GM18508 (cell line): ENCODE measurements at regions not wholly inside any gene's neighbourhood (a gene's known extent, or its start where the extent isn't known, plus 50 kb on each side); places are given as distances from the start of the nearest gene placed in this dataset.

Experiments used
- ATAC-seq: cut with Tn5 transposase; IDR thresholded peaks from one replicate; pipeline ENCODE4 v1.9.1; 2021; ENCODE audit warnings: moderate number of reproducible peaks; ENCODE audit not compliant: insufficient read depth, unreplicated experiment

DNA sequence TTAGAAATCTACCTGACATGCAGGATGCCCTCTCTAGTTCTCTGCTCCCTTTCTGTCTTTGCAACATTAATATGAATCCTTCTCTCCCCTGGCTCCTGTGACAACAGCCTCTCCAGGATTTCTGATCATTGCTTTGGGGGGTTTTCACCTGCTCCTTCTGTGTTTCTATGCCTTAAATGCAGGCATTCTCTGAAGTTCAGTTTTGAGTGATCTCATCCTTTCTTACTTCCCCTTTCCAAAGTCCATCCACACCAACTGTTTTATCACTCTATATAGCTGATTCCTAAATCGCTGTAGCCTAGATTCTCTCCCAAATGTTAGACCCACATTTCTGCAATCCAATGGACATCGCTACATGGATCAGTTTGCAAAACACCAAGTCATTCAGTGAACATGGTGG, 330.7 kb upstream of the NCAM1 start:
- ATAC-seq, result no peak

GRCh38 chr11:112631333-112631732, 329.9 kb upstream of the NCAM1 start:
- no peak for ATAC-seq

GRCh38 chr11:112632866-112633505, 328.2 kb upstream of the NCAM1 start:
- ATAC-seq, result no peak

- no peak for ATAC-seq
Observed at GRCh38 chr11:112634551-112634950, 326.7 kb upstream of the NCAM1 start.

GRCh38 chr11:112634995-112635737, 326.1 kb upstream of the NCAM1 start:
- no peak for ATAC-seq

DNA sequence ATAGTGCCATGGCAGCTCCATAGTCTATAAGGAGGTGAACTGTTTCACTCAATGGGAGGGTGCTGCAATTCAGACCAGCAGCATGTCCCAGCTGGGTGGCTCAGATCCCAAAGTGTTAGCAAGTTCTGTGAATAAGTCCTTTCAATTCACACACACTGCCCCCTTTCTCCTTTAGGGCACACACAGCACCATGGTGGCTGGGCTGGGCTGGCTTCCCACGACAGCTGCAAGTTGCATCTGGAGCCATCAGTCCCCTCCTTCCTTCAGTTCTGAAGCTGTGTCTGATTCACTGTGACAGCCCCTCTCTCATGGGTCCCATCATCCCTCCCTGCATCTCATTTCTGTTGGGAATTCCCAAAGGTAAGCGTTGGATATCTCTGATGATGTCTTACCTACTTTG, 324.1 kb upstream of the NCAM1 start:
- no peak for ATAC-seq

DNA sequence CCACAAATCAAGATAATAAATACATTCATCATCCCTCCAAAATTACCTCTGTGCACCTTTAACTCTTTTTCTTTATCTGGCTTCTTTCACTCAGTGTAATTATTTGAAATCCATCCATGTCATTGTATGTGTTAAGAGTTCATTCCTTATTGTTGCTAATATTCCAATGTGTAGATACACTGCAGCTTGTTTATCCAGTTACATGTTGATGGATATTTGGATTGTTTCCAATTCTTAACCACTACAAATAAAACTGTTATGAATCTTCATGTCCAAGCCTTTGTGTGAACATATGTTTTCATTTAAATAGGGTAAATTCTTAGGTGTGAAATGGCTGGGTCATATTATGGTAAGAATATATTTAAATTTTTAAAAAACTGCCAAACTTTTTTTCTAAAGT, 323.3 kb upstream of the NCAM1 start:
- ATAC-seq, result no peak

DNA sequence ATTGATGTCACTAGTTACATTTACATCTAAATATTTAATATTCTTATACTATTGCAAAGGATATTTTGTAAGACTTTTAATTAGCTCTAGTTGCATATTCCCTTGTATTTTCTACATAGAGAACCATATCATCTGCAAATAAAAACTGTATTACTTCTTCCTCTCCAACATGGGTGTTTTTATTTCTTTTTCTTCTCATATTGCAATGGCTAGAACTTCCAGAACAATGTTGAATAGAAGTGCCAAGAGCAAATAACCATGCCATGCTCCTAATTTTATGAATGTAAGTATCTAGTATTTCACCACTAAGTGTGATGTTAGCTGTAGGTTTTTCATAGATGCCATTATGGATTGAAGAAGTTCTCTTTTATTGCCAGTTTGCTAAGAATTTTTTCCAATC, 321.8 kb upstream of the NCAM1 start:
- no peak for ATAC-seq

- ATAC-seq, result no peak
Observed at GRCh38 chr11:112643416-112643815, 317.8 kb upstream of the NCAM1 start.

- peak; percentile 95 for ATAC-seq
Observed at GRCh38 chr11:112644410-112645131, 316.6 kb upstream of the NCAM1 start.

- ATAC-seq, result no peak
Observed at GRCh38 chr11:112649856-112650255, 311.4 kb upstream of the NCAM1 start.

- no peak for ATAC-seq
Observed at GRCh38 chr11:112650527-112650926, 310.7 kb upstream of the NCAM1 start.

- ATAC-seq, result no peak
Observed at GRCh38 chr11:112651386-112651785, 309.8 kb upstream of the NCAM1 start.

DNA sequence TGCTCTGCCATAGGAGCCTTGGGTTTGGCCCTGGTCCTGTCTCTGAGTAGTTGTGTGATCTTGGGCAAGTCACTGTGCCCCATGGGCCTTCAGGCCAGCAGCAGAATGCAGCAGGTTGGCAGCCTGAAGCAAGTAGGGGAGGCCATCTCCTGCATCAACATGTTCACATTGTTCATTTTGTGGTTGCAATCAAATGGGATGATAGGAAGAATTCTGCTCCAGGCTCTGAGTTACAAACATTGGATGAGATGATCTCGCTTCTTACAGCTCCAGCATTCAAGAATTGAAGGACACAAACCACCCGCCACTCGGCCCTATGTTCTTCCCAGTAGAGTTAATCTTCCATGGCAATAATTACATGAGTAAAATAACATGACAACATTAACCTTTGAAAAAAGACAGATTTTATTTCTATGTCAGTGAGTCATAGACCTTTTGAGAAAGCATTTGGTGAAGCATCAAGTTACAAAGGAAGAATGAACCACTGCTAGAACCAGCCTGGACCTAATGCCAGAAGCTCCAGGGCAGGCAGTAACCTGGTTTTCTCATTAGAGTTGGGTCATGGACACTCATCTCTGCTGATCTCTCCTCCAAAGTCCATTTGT, 308.3 kb upstream of the NCAM1 start:
- ATAC-seq, result no peak

DNA sequence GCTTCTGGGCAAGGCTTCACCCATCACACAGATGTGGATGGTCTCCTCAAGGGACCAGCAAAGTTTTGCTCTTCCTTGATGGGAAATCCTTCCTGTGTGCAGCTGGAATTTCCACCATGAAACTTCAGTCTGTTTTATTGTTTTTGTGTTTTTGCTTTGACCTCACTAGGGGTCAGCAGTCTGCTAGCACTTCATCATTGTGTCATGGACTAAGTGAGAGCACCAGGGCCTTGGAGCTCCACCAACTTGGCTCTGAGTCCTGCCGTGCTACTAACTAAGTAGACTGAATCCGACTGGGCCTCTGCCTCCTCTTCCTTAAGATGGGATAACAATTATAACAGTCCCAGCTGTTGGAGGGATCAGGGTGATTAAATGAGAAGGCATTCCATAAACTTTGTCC, 305.8 kb upstream of the NCAM1 start:
- ATAC-seq, result no peak

DNA sequence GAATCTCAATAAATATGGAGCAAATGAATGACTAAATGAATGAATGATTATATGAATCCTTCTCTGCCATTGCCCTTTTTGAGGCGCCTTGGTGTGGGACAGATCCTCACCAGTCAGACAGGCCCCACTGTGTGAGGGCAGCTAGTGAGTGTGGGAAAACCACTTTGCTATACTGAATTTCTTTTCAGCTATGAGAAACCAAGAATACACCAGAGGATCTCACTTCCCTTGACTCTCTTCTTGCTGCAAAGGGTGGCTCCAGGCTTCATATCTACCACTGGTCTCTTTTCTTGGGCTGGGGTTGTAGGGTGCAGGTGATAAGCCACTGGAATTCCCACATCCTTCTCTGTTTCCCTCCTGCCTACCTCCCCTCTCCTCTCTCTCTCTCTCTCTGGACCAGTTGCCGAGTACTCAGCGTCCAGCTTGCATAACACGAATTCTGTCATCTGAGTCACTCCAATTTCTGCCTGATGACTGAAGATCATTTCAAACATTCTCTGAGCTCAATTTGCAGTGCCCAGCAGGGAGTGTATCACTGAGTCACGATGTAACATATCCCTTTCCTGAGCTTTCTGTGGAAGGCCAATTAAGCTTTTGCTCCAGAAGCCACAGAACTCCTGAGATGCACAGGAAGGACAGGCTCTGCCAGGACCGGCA, 304.3 kb upstream of the NCAM1 start:
- ATAC-seq, result no peak

- ATAC-seq, result no peak
Observed at GRCh38 chr11:112658431-112658878, 302.8 kb upstream of the NCAM1 start.

GRCh38 chr11:112661146-112661545, 300.1 kb upstream of the NCAM1 start:
- no peak for ATAC-seq

DNA sequence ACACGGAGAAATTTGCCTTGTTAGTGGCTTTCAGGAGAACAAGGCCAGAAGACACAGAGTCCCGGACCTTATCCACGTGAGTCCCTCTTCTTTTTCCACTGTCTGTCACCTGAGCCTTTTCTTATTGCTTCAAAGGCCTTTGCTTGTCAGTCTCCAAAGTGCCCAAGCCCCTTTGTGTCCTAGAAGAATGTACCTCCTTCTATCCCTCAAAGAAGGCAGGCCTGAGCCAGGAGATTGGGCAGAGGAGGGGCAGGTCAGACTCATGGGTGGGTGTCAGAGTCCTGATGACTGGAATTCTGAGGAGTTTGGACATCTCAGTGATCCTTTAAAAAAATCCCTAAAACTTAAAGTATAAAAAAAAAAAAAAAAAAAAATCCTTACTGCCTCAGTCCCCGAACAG, 299.6 kb upstream of the NCAM1 start:
- no peak for ATAC-seq

GRCh38 chr11:112662554-112662953, 298.7 kb upstream of the NCAM1 start:
- no peak for ATAC-seq
